ENCODE measurements at regions not wholly inside any gene's neighbourhood (a gene's known extent, or its start where the extent isn't known, plus 50 kb on each side); places are given as distances from the start of the nearest gene placed in this dataset.

GRCh38 chr14:82501554-82501953, 967.9 kb upstream of the SEL1L start:
- Histone ChIP-seq H3K27me3 (no peaks in the 10 kb centered on the region), H3K4me1 (no peaks in the 10 kb centered on the region), H3K9me3 (no peaks in the 10 kb centered on the region), H3K27ac (no peak overlapping the region), H3K36me3 (no peaks in the 10 kb centered on the region), H3K4me3 (no peak overlapping the region)
- DNase-seq (ENCODE audit: extremely low spot score in 2 of 2) = no peak
- intact Hi-C loops (cut with DNase I) = no loop called here
- TF ChIP-seq CTCF (IDR thresholded peaks at IDR 0.05) (no peak), POLR2A (IDR thresholded peaks at IDR 0.05) (no peak), POLR2AphosphoS5 (IDR thresholded peaks at IDR 0.05; ENCODE audit: insufficient read depth in 1 of 2, low read depth in 1 of 2) (no peak)

- no peaks in the 10 kb centered on the region for H3K9me3 ChIP-seq
- intact Hi-C loops (cut with DNase I) = no loop called here
- H3K4me3 ChIP-seq = no peak overlapping the region
- H3K27ac ChIP-seq = no peak overlapping the region
- no peak for TF ChIP-seq CTCF (IDR thresholded peaks at IDR 0.05)
- TF ChIP-seq POLR2A (IDR thresholded peaks at IDR 0.05) = no peak
- H3K4me1 ChIP-seq = no peaks in the 10 kb centered on the region
- H3K36me3 ChIP-seq = no peaks in the 10 kb centered on the region
- no peak for DNase-seq (ENCODE audit: extremely low spot score in 2 of 2)
- no peaks in the 10 kb centered on the region for H3K27me3 ChIP-seq
Observed at GRCh38 chr14:82502043-82502442, 968.4 kb upstream of the SEL1L start.

DNA sequence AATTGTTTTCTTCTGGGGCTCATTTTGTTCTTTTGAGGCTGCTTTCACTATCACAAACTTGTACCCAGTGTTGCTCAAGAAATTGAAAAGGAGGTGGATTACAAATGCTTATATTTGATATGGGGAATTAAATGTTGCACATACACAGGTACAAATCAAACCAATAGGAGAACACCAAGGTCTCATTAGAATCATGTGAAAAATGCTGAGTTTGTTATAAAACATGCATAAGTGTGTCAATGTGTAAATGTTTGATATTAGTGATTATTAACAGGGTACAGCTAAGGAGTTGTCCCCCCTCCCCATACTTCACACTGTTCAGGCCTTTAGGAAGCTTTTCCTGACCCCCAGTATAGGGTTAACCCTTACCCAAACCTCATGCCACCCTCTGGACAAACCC, 971.2 kb upstream of the SEL1L start:
- Histone ChIP-seq H3K36me3 (no peaks in the 10 kb centered on the region), H3K27ac (no peak overlapping the region), H3K4me3 (no peak overlapping the region), H3K4me1 (no peaks in the 10 kb centered on the region), H3K27me3 (no peaks in the 10 kb centered on the region), H3K9me3 (no peaks in the 10 kb centered on the region)
- DNase-seq (ENCODE audit: extremely low spot score in 2 of 2) = no peak
- intact Hi-C loops (cut with DNase I) = no loop called here
- no peak for TF ChIP-seq POLR2AphosphoS5 (IDR thresholded peaks at IDR 0.05; ENCODE audit: insufficient read depth in 1 of 2, low read depth in 1 of 2)

GRCh38 chr14:82510007-82510406, 976.4 kb upstream of the SEL1L start:
- H3K27me3 ChIP-seq = no peaks in the 10 kb centered on the region
- no peaks in the 10 kb centered on the region for H3K9me3 ChIP-seq

DNA sequence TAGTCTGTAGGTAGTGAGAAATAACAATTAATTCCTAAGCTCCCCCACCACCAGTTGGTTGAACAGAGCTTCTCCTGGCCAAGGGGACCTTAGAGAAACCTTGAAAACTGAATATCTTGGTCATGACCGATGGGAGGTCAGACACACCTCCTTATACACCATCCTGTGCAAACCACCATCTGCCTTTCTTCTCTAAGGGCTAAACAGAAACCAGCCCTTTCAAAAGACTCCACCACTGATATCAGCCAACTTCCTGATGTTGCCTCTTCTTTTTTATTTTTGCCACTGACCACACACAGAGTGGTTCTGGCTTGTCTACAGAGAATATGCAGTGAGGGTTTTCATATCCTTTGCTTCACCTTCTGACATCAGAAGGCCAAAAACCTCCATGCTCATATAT, 977.7 kb upstream of the SEL1L start:
- Histone ChIP-seq H3K36me3 (no peaks in the 10 kb centered on the region), H3K27ac (no peak overlapping the region), H3K4me1 (no peaks in the 10 kb centered on the region), H3K4me3 (no peak overlapping the region), H3K27me3 (no peaks in the 10 kb centered on the region), H3K9me3 (no peaks in the 10 kb centered on the region)
- TF ChIP-seq POLR2AphosphoS5 (IDR thresholded peaks at IDR 0.05; ENCODE audit: insufficient read depth in 1 of 2, low read depth in 1 of 2) (no peak), CTCF (IDR thresholded peaks at IDR 0.05) (no peak), POLR2A (IDR thresholded peaks at IDR 0.05) (no peak)
- intact Hi-C loops (cut with DNase I) = no loop called here
- DNase-seq (ENCODE audit: extremely low spot score in 2 of 2) = no peak

More at GRCh38 chr14:82510007-82510406, 976.4 kb upstream of the SEL1L start:
- Histone ChIP-seq H3K36me3 (no peaks in the 10 kb centered on the region), H3K4me3 (no peak overlapping the region), H3K4me1 (no peaks in the 10 kb centered on the region), H3K27ac (no peak overlapping the region)
- intact Hi-C loops (cut with DNase I) = no loop called here
- DNase-seq (ENCODE audit: extremely low spot score in 2 of 2) = no peak
- TF ChIP-seq POLR2AphosphoS5 (IDR thresholded peaks at IDR 0.05; ENCODE audit: insufficient read depth in 1 of 2, low read depth in 1 of 2) (no peak), CTCF (IDR thresholded peaks at IDR 0.05) (no peak), POLR2A (IDR thresholded peaks at IDR 0.05) (no peak)

DNA sequence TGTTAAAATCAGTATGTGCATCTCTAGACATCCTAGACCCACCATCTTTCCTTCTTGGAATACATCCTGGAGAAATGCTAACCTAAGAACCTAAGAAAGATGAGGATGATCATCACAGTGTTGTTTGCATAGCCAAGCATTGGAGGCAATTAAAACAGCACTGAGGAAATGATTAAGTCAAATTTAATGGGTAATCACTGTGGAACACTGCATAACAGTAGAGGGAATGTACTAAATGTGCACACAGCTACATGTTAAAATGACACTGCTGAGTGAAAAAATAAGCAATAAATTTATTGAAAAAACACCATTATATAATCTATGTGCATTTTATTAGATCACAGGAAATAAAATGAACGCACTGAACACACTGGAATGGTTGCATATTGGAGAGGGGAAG, 987.1 kb upstream of the SEL1L start:
- TF ChIP-seq POLR2A (IDR thresholded peaks at IDR 0.05) (no peak), POLR2AphosphoS5 (IDR thresholded peaks at IDR 0.05; ENCODE audit: insufficient read depth in 1 of 2, low read depth in 1 of 2) (no peak), CTCF (IDR thresholded peaks at IDR 0.05) (no peak)
- no peaks in the 10 kb centered on the region for H3K4me1 ChIP-seq
- no peaks in the 10 kb centered on the region for H3K27me3 ChIP-seq
- no peaks in the 10 kb centered on the region for H3K36me3 ChIP-seq
- no peak overlapping the region for H3K27ac ChIP-seq
- intact Hi-C loops (cut with DNase I) = no loop called here
- DNase-seq (ENCODE audit: extremely low spot score in 2 of 2) = no peak
- no peaks in the 10 kb centered on the region for H3K9me3 ChIP-seq
- H3K4me3 ChIP-seq = no peak overlapping the region

Measured in vagina (tissue), 2 donors.